Activated CD8-positive, alpha-beta T cell treated with anti-CD3 and anti-CD28 coated beads for 36 hours (primary cell): ENCODE measurements at regions not wholly inside any gene's neighbourhood (a gene's known extent, or its start where the extent isn't known, plus 50 kb on each side); places are given as distances from the start of the nearest gene placed in this dataset.

Experiments used
- ATAC-seq: fragments of 200-7000 bp; cut with Tn5 transposase; one replicate; pipeline ENCODE4 v1.10.0; 2021; ENCODE audit warnings: mild to moderate bottlenecking, moderate library complexity
- CTCF ChIA-PET: fragments of 350-600 bp; sonication (Branson Sonifier 250); formaldehyde crosslinking; loops from one replicate; lab custom pipeline; 2021; ENCODE audit warnings: antibody characterized with exemption; lab: Charles Lee
- POLR2A ChIA-PET: fragments of 350-600 bp; sonication (Branson Sonifier 250); formaldehyde crosslinking; loops from one replicate; lab custom pipeline; 2021; ENCODE audit warnings: antibody characterized with exemption; lab: Charles Lee
- DNase-seq: peaks from one replicate; pipeline ENCODE4 v3.0.0-alpha.2; 2020
- H3K27ac Mint-ChIP-seq: one replicate; pipeline ENCODE4 v1.8.0; 2021; ENCODE audit warnings: mild to moderate bottlenecking, mixed read lengths
- H3K27me3 Mint-ChIP-seq: one replicate; pipeline ENCODE4 v1.8.0; 2021; ENCODE audit warnings: mixed read lengths
- H3K36me3 Mint-ChIP-seq: one replicate; pipeline ENCODE4 v1.8.0; 2021; ENCODE audit warnings: low read depth, mixed read lengths
- H3K4me1 Mint-ChIP-seq: one replicate; pipeline ENCODE4 v1.8.0; 2021; ENCODE audit warnings: low read depth, mixed read lengths
- H3K4me3 Mint-ChIP-seq: one replicate; pipeline ENCODE4 v1.8.0; 2021; ENCODE audit warnings: mild to moderate bottlenecking, moderate library complexity, mixed read lengths
- H3K9me3 Mint-ChIP-seq: one replicate; pipeline ENCODE4 v1.8.0; 2021; ENCODE audit warnings: mixed read lengths
- intact Hi-C: fragments of 100-400 bp; cut with micrococcal nuclease; formaldehyde crosslinking; loops from one replicate; pipeline ENCODE4 v1.10.0; 2022
- TF ChIP-seq, protein P1 (sequence below): fragments of 200-600 bp; IDR thresholded peaks from one replicate; pipeline ENCODE4 v1.8.0; 2022; ENCODE audit warnings: antibody characterized with exemption, mild to moderate bottlenecking

DNA sequence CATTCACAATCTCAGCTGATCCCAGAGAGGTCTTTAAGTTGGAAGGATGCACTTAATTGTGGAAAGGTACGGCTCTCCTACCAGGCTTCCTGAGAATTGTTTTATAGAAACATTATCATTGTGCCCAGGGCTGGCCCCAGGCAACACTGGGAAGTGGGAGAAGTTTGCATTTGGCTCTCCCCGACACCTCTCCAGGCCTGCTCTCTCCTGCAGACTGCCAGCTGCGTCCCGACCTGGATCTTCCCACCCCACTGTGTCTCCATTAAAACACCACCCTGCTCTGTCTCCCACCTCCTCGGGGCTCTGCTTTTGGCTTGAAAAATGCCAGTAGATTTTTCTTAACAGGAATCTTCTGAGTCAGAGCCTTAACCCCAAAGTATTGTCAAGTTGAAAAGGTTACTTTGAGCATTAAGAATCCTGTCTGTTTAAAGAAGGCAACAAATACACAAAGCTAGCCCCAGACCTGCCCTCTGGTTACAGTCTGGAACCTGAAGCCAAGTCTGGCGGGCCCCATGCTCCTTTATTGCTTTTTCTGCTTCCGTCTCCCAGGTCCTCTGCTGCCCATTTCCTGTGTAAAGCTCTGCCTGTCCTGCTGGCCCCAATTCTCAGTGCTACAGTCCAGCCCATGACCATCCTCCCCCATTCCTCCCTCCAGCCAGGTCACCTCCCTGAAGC lies 530.2 kb downstream of the SOX6 start:
- intact Hi-C loops = no loop called here
- POLR2A ChIA-PET = no interaction called here
- no peak overlapping the region for H3K4me3 Mint-ChIP-seq
- ATAC-seq (no peak), DNase-seq (no peak)
- H3K27ac Mint-ChIP-seq = no peak overlapping the region
- H3K36me3 Mint-ChIP-seq = no peaks in the 10 kb centered on the region
- no peaks in the 10 kb centered on the region for H3K9me3 Mint-ChIP-seq
- peaks cover 2% of the 10 kb centered on the region for H3K27me3 Mint-ChIP-seq
- H3K4me1 Mint-ChIP-seq = no peaks in the 10 kb centered on the region
- CTCF ChIA-PET = no interaction called here
- TF ChIP-seq, protein P1, sequence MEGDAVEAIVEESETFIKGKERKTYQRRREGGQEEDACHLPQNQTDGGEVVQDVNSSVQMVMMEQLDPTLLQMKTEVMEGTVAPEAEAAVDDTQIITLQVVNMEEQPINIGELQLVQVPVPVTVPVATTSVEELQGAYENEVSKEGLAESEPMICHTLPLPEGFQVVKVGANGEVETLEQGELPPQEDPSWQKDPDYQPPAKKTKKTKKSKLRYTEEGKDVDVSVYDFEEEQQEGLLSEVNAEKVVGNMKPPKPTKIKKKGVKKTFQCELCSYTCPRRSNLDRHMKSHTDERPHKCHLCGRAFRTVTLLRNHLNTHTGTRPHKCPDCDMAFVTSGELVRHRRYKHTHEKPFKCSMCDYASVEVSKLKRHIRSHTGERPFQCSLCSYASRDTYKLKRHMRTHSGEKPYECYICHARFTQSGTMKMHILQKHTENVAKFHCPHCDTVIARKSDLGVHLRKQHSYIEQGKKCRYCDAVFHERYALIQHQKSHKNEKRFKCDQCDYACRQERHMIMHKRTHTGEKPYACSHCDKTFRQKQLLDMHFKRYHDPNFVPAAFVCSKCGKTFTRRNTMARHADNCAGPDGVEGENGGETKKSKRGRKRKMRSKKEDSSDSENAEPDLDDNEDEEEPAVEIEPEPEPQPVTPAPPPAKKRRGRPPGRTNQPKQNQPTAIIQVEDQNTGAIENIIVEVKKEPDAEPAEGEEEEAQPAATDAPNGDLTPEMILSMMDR = no peak

DNA sequence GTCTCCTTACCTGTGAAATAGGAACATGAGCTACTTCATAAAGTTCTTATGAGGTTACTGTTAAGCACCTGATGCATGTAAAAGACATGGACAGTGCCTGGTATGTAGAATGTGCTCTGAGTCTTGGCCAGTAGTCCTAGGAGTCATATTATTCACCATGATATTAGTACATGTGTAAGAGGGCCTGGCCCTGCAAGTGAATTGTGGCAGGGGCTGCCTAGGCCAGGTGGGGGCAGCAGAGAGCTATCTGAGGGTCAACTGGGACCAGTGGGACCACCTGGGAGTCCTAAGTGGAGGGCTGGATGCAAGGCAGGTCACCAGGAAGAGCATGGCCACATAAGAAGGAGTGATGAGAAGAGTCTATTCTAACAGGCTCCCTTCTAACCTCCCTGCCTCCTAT lies 529.5 kb downstream of the SOX6 start:
- intact Hi-C loops = no loop called here
- POLR2A ChIA-PET = no interaction called here
- H3K36me3 Mint-ChIP-seq = no peaks in the 10 kb centered on the region
- H3K27ac Mint-ChIP-seq = no peak overlapping the region
- CTCF ChIA-PET = no interaction called here
- H3K4me1 Mint-ChIP-seq = no peaks in the 10 kb centered on the region
- no peak overlapping the region for H3K4me3 Mint-ChIP-seq
- H3K9me3 Mint-ChIP-seq = no peaks in the 10 kb centered on the region
- H3K27me3 Mint-ChIP-seq = peaks cover 2% of the 10 kb centered on the region
- TF ChIP-seq, protein P1 = peak; percentile 47
- ATAC-seq (peak; percentile 51), DNase-seq (peak; percentile 42)

DNA sequence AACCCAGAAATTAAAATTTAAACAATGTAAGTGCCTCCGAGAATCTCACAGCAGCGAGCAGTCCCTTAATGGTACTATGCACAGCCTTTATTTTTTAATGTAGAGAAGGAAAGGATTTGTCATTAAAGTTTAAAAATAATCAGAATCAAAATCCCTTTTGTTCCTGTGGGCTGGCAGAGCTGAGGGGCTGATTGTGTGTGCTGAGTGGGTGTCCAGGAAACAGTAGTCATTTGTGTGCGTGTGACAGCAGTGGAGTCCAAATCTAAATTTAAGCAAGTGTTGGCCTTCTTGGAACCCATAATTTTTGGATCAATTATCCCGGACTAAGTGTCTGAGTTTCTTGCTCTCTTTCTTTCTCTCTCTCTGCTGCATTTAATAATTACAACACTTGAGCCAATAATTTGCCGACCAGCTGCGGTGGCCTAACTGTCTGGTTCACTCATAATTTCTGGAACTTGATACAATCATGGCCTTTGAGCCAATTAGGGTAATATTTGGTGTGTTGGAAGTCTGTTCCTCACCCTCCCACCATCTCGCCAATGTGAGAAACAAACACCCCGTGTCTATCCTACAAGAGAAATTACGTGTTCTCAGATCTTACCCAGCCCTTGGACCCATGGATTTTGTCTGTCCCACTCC lies 528.0 kb downstream of the SOX6 start:
- H3K9me3 Mint-ChIP-seq = no peaks in the 10 kb centered on the region
- DNase-seq = no peak
- TF ChIP-seq, protein P1 = no peak
- no peaks in the 10 kb centered on the region for H3K36me3 Mint-ChIP-seq
- ATAC-seq = no peak
- peaks cover 2% of the 10 kb centered on the region for H3K27me3 Mint-ChIP-seq
- H3K4me3 Mint-ChIP-seq = no peak overlapping the region
- no peaks in the 10 kb centered on the region for H3K4me1 Mint-ChIP-seq
- no peak overlapping the region for H3K27ac Mint-ChIP-seq
- intact Hi-C loops = no loop called here
- POLR2A ChIA-PET = no interaction called here
- CTCF ChIA-PET = no interaction called here

DNA sequence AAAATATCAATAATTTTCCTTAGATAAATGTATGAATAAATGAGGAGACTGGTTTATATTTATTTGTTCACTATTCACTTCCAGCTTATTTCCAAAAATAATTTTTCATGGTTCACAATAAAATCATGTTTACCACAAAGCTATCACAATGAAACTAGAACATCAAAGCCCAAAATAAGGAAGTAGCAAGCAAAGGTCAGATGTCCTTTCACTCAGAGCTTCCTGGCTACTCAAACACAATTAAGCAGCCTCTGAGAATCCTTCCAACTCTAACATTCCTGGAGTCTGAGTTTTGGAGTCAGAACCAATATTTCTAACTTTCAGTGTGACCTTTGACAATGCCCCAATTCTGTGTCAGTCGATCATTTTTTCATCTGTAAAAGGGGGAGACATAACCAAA lies 527.0 kb downstream of the SOX6 start:
- H3K4me3 Mint-ChIP-seq = no peak overlapping the region
- no peak for ATAC-seq
- DNase-seq = no peak
- H3K36me3 Mint-ChIP-seq = no peaks in the 10 kb centered on the region
- ChIA-PET POLR2A (no interaction called here), CTCF (interaction anchor here (1.0 kb wide), 1 partner anchor 10 kb away, joined by 6 read pairs; no protein-coding TSS in a partner anchor)
- no peaks in the 10 kb centered on the region for H3K9me3 Mint-ChIP-seq
- peaks cover 2% of the 10 kb centered on the region for H3K27me3 Mint-ChIP-seq
- TF ChIP-seq, protein P1 = no peak
- H3K4me1 Mint-ChIP-seq = no peaks in the 10 kb centered on the region
- no peak overlapping the region for H3K27ac Mint-ChIP-seq
- intact Hi-C loops = no loop called here

DNA sequence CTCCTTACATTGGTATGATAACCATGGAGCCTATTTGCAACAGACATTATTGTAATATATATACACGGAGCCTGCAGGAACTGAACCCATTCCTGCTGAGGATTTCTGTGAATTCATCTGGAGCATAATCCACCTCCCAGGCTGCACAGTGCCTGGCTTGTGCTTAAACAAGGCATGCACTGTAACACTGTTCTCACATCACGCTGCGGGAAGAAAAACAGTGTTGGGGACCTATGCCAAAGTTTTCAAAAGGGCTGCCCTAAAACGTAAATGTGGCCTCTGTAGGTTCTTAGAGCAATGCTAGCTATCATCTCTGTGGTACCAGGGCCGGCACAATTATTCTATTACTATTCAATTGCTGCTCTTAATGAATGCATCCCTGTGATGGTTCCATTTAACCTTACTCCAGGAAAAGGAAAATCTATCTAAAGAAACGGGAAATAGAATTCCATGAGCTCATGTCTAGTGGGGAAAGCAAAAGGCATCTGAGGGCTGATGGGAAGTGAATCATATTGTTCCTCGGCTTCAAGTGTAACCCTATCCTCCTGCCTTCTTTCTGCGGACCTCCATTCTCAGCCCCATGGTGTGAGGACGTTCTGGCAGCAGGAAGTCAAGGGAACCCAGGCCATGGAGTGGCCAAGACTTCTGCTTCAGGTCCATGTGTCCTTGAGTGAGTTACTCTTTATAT lies 525.5 kb downstream of the SOX6 start:
- Mint-ChIP-seq H3K9me3 (no peaks in the 10 kb centered on the region), H3K36me3 (no peaks in the 10 kb centered on the region), H3K4me3 (no peak overlapping the region), H3K4me1 (no peaks in the 10 kb centered on the region), H3K27me3 (peaks cover 2% of the 10 kb centered on the region), H3K27ac (no peak overlapping the region)
- POLR2A ChIA-PET = no interaction called here
- DNase-seq (no peak), ATAC-seq (no peak)
- intact Hi-C loops = no loop called here
- CTCF ChIA-PET = no interaction called here
- TF ChIP-seq, protein P1 = no peak
